GM21381 (cell line): ENCODE measurements at regions not wholly inside any gene's neighbourhood (a gene's known extent, or its start where the extent isn't known, plus 50 kb on each side); places are given as distances from the start of the nearest gene placed in this dataset.

Experiments
- ATAC-seq: cut with Tn5 transposase; IDR thresholded peaks from one replicate; pipeline ENCODE4 v1.9.1; 2021; ENCODE audit warnings: mild to moderate bottlenecking, moderate library complexity; ENCODE audit not compliant: unreplicated experiment

- ATAC-seq = no peak
Observed at GRCh38 chr9:11275158-11275695, 662.4 kb upstream of the PTPRD start.

DNA sequence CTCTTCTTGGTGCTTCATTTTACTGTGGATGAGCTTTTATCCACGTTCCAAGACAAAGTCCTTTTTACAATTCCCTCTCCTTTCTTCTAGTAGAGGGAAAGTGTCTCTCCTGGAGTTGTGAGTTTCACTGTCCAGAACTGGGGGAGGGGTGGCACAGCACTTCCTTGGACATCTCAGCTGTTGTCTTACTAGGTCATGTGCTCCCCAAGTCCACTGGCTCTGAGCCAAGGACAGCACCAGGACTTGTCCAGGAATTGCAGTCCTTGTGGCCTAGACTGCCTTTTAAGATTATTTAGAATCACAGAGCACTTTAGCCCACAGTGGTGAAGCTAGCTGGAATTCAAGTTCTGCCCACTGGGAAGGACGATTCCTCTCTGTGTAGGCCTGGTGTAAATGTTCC is 700.2 kb upstream of the PTPRD start:
- ATAC-seq = no peak

GRCh38 chr9:11318946-11319345 is 706.1 kb upstream of the PTPRD start:
- no peak for ATAC-seq

DNA sequence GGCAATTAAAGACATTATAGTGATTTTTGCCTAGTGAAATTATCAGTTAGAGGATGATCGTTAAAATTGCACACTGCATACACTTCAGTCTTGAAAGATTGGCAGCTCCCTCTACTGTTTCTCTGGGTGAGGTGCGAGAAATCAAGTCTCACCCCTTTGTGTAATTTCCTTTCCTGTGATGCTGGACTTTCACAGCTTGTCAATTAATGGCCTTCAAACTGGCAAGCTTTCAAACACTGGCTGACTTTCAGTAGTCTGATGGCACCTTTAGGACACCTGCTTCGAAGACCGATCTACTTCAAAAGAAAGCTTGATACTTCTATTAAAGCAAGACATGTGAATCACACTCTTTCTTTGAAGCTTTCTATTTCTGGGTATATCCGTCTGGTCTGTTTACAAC is 706.7 kb upstream of the PTPRD start:
- ATAC-seq = no peak

- ATAC-seq = no peak
Observed at GRCh38 chr9:11320989-11321388, 708.2 kb upstream of the PTPRD start.

DNA sequence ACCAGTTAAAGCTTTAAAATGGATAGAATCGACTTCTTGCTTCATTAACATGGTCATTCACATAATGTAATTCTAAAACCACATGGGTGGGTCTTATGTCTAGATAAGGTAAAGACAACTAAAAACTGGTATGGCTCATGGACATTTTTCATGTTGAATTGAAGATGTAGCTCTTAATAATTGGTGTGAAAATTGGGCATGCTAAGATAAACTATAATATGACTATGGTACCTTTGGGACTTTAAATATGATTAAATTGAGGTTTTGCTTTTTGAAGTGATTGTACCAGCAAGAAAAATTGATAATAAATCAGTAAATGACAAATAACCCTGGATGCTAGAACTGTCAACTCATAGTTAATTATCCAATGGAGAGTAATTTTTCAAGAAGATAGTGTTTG is 710.7 kb upstream of the PTPRD start:
- no peak for ATAC-seq

DNA sequence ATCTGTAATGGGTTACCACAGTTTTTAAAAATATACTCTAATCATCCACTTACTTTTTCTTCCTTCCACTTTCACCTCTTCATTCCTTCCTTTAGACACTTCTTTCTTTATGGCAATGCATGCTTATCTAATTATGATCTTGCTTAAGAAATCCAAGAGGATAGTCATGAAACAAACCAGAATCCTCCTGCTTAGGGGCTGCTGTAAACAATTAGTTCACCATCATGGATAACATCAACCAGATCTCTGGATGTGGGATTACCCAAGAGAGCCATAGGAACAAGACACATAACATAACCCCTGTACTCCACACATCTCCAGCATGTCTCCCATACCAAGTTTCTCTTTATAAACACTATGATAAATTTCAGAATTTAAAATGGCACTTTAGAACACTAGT is 713.4 kb upstream of the PTPRD start:
- ATAC-seq = no peak

DNA sequence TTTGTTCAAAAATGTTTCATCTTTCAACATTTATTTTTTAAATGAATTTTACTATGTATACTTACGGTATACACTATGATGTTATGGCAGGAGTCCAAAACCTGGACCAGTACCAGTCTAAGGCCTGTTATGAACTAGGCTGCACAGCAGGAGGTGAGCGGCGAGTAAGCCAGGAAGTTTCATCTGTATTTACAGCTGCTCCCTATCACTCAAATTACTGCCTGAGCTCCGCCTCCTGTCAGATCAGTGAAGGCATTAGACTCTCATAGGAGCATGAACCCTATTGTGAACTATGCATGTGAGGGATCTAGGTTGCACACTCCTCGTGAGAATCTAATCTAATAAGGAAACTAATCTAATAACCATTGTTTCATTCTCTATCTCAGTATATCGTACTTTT is 715.5 kb upstream of the PTPRD start:
- no peak for ATAC-seq

- ATAC-seq = no peak
Observed at GRCh38 chr9:11335011-11335410, 722.2 kb upstream of the PTPRD start.

DNA sequence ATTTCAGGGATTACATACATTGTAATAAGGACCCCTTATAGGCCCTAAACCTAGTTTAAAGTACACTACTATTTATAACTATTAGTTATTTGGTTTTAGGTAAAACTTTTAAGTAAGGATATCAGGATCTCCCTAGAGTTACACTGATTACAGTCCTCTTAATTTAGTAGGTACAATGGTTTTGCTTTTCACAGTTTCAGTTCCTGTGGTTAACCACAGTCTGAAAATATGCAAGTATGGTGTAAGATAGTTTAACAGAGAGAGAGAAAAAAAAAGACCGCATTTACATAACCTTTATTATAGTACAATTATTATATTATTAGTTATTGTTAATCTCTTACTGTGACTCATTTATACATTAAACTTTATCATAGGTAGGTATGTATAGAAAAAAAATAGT is 725.3 kb upstream of the PTPRD start:
- ATAC-seq = peak; percentile 71

- no peak for ATAC-seq
Observed at GRCh38 chr9:11340654-11341053, 727.9 kb upstream of the PTPRD start.

DNA sequence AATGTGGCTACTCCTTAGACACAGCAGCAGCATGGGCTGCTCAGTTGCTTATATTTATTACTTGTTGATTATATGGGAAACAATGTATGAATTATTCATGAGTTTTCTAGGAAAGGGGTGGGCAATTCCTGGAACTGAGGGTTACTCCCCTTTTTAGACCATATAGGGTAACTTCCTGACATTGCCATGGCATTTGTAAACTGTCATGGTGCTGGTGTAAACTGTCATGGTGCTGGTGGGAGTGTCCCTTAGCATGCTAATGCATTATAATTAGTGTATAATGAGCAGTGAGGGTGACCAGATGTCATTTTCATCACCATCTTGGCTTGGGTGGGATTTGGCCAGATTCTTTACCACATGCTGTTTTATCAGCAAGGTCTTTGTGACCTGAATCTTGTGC is 734.6 kb upstream of the PTPRD start:
- no peak for ATAC-seq

- ATAC-seq = no peak
Observed at GRCh38 chr9:11348366-11348765, 735.6 kb upstream of the PTPRD start.

DNA sequence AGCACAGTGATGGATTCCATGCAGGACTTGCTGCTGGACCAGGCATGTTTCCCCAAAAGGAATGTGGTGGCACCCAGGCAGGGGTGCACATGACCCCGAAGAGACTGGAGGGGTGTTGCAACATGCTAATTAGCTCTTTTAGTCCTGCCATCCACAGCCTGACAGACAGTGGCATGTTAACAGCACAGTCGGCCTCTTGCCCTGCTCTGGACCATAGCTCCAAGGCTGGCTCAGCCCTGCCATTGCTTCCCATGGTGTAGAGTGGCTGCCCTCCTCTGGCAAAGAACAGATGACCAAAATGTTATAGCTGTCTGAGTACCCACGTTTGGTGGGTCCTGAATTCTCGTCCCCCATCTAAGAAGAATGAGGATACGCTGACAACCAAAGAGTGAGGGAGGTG is 736.4 kb upstream of the PTPRD start:
- no peak for ATAC-seq

DNA sequence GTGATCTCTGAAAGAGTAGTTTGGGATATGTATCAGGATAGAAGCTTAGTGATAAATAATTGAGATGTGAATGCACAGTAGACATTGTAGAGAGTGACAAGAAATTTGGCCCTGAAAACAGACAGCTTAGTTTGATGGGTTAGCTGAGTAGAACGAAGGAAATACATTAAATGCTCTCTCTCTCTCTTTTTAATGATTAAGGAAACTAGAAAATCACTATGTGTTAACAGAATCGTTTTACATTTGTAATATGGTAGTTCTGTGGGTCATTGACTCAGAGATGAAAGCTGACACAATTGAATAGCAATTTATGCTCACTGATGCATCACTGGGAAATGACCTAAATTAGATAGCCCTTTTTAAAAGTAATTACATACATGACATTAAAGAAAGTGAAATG is 739.8 kb upstream of the PTPRD start:
- no peak for ATAC-seq

DNA sequence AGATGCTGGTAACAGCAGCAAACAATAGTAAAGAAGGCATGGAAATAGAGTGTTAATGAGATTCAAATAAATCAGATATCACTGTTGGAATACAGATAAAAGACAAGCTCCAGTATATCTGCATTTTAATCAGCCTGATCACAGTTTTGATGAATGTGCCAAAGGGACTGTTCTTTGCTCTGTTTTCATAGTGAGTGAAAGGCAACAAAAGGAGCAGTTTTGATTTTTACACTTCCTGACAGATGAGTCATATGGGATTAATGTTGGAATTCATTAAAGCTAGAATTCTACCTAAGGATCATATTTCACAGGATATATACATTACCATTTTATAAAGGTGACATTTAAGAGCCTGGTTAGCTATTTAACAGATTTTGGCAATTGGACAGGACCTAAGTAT is 743.3 kb upstream of the PTPRD start:
- ATAC-seq = no peak

GRCh38 chr9:11366585-11367129 is 753.9 kb upstream of the PTPRD start:
- ATAC-seq = no peak

DNA sequence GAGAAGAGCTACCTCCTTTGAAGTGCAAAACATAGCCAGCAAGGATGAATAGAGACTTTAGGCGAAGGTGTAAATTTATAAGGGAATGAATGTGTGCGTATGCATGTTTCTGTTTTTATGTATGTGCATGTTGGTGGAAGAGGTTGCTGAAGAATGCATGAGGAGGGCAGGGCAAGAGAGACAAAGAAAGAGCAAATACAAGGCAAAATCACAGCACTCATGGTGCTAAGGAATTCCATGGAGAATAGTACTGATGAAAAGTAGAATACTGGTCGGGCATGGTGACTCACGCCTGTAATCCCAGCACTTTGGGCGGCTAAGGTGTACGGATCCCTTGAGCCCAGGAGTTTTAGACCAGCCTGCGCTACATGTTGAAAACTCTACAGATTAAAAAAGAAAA is 762.1 kb upstream of the PTPRD start:
- ATAC-seq = no peak

DNA sequence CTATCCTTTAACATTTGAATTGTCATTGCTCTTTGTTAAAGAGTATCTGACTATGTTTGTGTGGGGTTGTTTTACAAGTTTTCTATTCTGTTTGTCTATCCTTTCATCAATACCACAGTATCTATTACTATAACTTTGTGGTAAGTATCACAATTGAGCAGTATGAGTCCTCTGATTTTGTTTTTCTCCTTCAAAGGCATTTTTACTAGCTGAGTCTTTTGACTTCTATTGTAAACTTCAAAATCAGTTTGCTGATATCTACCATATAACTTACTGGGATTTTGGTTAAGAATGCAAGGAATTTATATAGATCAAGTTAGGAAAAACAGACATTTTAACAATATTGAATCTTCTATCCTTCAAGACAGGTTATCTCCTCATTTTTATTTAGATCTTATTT is 789.8 kb upstream of the PTPRD start:
- ATAC-seq = no peak

DNA sequence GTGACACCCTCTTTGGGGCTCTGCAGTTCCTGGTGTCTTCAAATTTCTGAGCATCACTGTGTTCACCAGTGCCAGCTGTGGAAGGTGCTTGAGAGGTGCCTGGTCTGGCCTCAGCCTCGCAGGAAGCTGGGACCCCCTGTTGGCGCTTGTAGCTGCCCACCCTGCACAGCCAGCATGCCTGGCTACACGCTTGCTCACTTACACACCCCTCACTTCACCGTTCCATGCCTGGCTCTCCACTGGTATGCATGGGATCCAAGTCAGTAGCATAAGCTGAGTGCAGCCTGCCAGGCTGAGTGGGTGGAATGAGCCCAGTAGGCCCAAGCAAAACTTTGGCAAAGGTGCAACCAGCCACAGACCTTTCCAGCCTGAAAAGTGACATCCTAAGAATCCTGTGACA is 801.4 kb upstream of the PTPRD start:
- no peak for ATAC-seq

DNA sequence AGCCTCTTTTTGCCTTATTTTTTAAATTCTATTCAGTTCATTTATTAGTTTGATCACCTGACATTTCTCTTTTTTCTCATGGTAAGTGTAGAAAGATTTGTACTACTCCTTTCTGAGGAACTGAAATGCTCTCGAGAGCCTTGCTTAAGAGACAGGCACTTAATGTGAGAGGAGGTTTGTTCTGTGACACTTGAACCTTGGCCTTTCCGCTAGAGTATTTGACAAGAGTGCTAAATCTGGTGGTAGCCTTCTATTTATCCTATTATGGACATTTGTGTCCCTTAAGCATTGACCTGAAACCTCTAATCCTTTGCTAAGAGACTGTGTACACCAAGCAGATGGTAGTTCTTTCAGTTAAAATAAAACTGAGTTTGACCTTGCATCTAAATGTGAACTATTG is 805.0 kb upstream of the PTPRD start:
- no peak for ATAC-seq

DNA sequence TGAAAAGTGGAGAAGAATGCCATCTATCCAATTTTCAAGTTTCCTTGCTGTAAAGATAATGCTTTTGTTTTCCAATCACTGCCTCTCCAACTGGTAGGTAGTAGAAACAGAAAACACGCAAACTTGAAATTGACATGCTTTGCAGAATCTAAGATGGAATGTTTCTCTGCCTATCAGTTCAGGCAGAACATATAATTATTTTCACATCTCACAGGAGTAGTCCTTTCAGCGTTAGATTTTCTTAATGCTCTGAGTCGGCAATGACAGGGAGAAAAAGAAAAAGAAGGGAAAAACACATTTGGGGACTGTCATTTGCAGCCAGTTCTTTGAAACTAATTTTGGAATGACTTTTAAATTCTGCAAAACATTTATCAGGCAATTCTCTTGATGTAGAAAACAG is 818.7 kb upstream of the PTPRD start:
- no peak for ATAC-seq

DNA sequence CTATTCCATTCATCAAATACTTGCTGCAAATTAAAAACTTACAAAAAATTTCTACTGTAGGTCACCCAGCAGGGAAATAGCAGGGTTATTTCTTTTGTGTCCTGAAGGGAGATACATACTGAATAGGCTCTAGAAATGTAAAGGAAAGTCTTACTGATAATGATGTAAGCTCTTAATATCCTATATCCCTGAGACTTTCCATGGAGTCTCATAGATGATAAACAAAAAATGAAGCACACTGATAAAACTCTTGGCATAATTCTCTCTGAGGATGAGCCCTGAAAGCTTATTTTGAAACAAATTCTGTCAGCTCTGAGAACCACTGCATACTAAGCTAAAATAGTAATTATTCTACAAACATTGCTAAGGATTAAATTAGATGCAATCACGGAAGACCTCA is 819.6 kb upstream of the PTPRD start:
- no peak for ATAC-seq

DNA sequence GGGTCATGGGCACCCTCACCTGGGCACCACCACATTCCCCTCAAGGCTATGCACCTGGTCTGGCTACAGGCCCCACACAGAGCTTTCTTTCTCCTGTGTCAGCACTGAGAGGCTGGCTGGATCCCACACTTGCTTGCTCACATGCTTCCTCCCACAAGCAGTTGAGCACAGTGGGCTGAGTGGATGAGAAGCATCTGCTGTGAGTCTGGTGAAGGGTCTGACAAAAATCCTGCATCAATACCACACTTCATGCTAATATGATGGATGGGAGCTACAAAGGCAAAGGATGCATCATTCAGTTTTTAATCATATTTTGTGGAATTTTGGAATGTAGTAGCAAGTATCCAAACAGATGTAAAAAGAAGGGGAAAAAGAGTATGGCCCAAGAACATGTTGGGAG is 830.8 kb upstream of the PTPRD start:
- no peak for ATAC-seq
